MCF 10A (cell line): ENCODE measurements at regions not wholly inside any gene's neighbourhood (a gene's known extent, or its start where the extent isn't known, plus 50 kb on each side); places are given as distances from the start of the nearest gene placed in this dataset.

Experiments used
- BruUV-seq: library from RNA; stranded (reverse); fragments of 400-500 nt; replicated peaks from 2 replicates; lab custom pipeline; 2021; lab: Mats Ljungman, UMichigan
- CTCF ChIA-PET: fragments of 300-600 bp; sonication (Branson Sonifier 250); formaldehyde crosslinking; extraction: SDS; loops from one replicate; lab custom pipeline; 2021; ENCODE audit warnings: antibody characterized with exemption, inconsistent platforms; lab: Yijun Ruan, JAX
- POLR2A ChIA-PET: fragments of 300-600, 350-650 bp; sonication (Branson Sonifier 250); formaldehyde crosslinking; extraction: SDS; loops from one replicate; lab custom pipeline; 2020; ENCODE audit warnings: antibody characterized with exemption, inconsistent platforms; lab: Yijun Ruan, JAX
- DNase-seq: peaks from one replicate; pipeline ENCODE4 v3.0.0-alpha.2; 2018; ENCODE audit not compliant: unreplicated experiment
- H3K27ac Mint-ChIP-seq: one replicate; pipeline ENCODE4 v1.8.0; 2022; ENCODE audit warnings: mild to moderate bottlenecking, low read depth, mixed read lengths; ENCODE audit not compliant: unreplicated experiment
- H3K27me3 Mint-ChIP-seq: one replicate; pipeline ENCODE4 v1.8.0; 2022; ENCODE audit warnings: mixed read lengths; ENCODE audit not compliant: insufficient read depth, unreplicated experiment
- H3K36me3 Mint-ChIP-seq: one replicate; pipeline ENCODE4 v1.8.0; 2022; ENCODE audit warnings: mild to moderate bottlenecking, moderate library complexity, mixed read lengths; ENCODE audit not compliant: insufficient read depth, unreplicated experiment
- H3K4me1 Mint-ChIP-seq: one replicate; pipeline ENCODE4 v1.8.0; 2022; ENCODE audit warnings: mixed read lengths; ENCODE audit not compliant: insufficient read depth, unreplicated experiment
- H3K4me3 Mint-ChIP-seq: one replicate; pipeline ENCODE4 v1.8.0; 2022; ENCODE audit warnings: mild to moderate bottlenecking, moderate library complexity, mixed read lengths; ENCODE audit not compliant: unreplicated experiment
- H3K9me3 Mint-ChIP-seq: one replicate; pipeline ENCODE4 v1.8.0; 2022; ENCODE audit warnings: mixed read lengths; ENCODE audit not compliant: unreplicated experiment
- CTCF ChIP-seq: fragments of 200-600 bp; IDR thresholded peaks from one replicate; pipeline ENCODE4 v1.8.0; 2022; ENCODE audit warnings: antibody characterized with exemption, mild to moderate bottlenecking; ENCODE audit not compliant: unreplicated experiment
- intact Hi-C: fragments of 100-400 bp; cut with micrococcal nuclease; formaldehyde crosslinking; loops from 2 replicates; pipeline ENCODE4 v1.14.1; 2022

GRCh38 chr13:85976242-85976641 lies 177.0 kb upstream of the SLITRK6 start:
- BruUV-seq = no TSS peak
- no peak for TF ChIP-seq CTCF
- Mint-ChIP-seq H3K9me3 (no peaks in the 10 kb centered on the region), H3K27ac (no peak overlapping the region), H3K36me3 (no peaks in the 10 kb centered on the region), H3K27me3 (no peaks in the 10 kb centered on the region), H3K4me1 (peaks cover 10% of the 10 kb centered on the region), H3K4me3 (no peak overlapping the region)
- CTCF ChIA-PET = no interaction called here
- no peak for DNase-seq
- intact Hi-C loops = loop anchor here (10.0 kb wide), 1 partner anchor 1689 kb away; no protein-coding TSS in a partner anchor
- POLR2A ChIA-PET = no interaction called here

GRCh38 chr13:85974608-85975366 lies 175.6 kb upstream of the SLITRK6 start:
- Mint-ChIP-seq H3K27ac (peak overlapping the region; percentile 10), H3K9me3 (no peaks in the 10 kb centered on the region), H3K4me1 (peaks cover 10% of the 10 kb centered on the region), H3K4me3 (no peak overlapping the region), H3K27me3 (no peaks in the 10 kb centered on the region), H3K36me3 (no peaks in the 10 kb centered on the region)
- no TSS peak for BruUV-seq
- CTCF ChIA-PET = no interaction called here
- intact Hi-C loops = loop anchor here (5.0 to 10.0 kb wide), 2 partner anchors 898 to 1690 kb away; no protein-coding TSS in a partner anchor
- POLR2A ChIA-PET = no interaction called here
- peak; percentile 9 for DNase-seq
- no peak for TF ChIP-seq CTCF

- peak; percentile 34 for TF ChIP-seq CTCF
- no peaks in the 10 kb centered on the region for H3K9me3 Mint-ChIP-seq
- peak; percentile 25 for DNase-seq
- BruUV-seq = no TSS peak
- CTCF ChIA-PET = interaction anchor here (0.6 to 2.1 kb wide), 9 partner anchors 81 to 1304 kb away, joined by 3 to 7 read pairs (median 5); no protein-coding TSS in a partner anchor
- H3K4me1 Mint-ChIP-seq = peaks cover 10% of the 10 kb centered on the region
- POLR2A ChIA-PET = interaction anchor here (0.7 kb wide), 1 partner anchor 1910 kb away, joined by 3 read pairs; no protein-coding TSS in a partner anchor
- H3K27ac Mint-ChIP-seq = no peak overlapping the region
- intact Hi-C loops = loop anchor here (2.0 to 10.0 kb wide), 4 partner anchors 494 to 1694 kb away; no protein-coding TSS in a partner anchor
- H3K36me3 Mint-ChIP-seq = no peaks in the 10 kb centered on the region
- no peaks in the 10 kb centered on the region for H3K27me3 Mint-ChIP-seq
- no peak overlapping the region for H3K4me3 Mint-ChIP-seq
Measured at GRCh38 chr13:85970727-85971126, 171.5 kb upstream of the SLITRK6 start.

GRCh38 chr13:85969331-85969730 lies 170.1 kb upstream of the SLITRK6 start:
- TF ChIP-seq CTCF = no peak
- ChIA-PET POLR2A (interaction anchor here (0.6 kb wide), 1 partner anchor 1652 kb away, joined by 4 read pairs; no protein-coding TSS in a partner anchor), CTCF (no interaction called here)
- no peaks in the 10 kb centered on the region for H3K36me3 Mint-ChIP-seq
- no peak for DNase-seq
- no peaks in the 10 kb centered on the region for H3K9me3 Mint-ChIP-seq
- H3K27me3 Mint-ChIP-seq = no peaks in the 10 kb centered on the region
- no peak overlapping the region for H3K27ac Mint-ChIP-seq
- BruUV-seq = no TSS peak
- H3K4me3 Mint-ChIP-seq = no peak overlapping the region
- intact Hi-C loops = no loop called here
- peaks cover 2% of the 10 kb centered on the region for H3K4me1 Mint-ChIP-seq
